Breast epithelium (tissue), 4 donors: ENCODE measurements at regions not wholly inside any gene's neighbourhood (a gene's known extent, or its start where the extent isn't known, plus 50 kb on each side); places are given as distances from the start of the nearest gene placed in this dataset.

Experiments
- DNase-seq, 2 donors: peaks; one replicate each; pipeline ENCODE4 v3.0.0-alpha.2; 2019; ENCODE audit warnings: low spot score in 2 of 2
- H3K27ac ChIP-seq, 2 donors: fragments of 200-600 bp; sonication (generic) in 1 of 2; one replicate each; pipeline ENCODE4 v1.5.1; 2016 to 2019; ENCODE audit warnings: mild to moderate bottlenecking in 1 of 2
- H3K27me3 ChIP-seq, 2 donors: fragments of 200-600 bp; sonication (generic) in 1 of 2; one replicate each; pipeline versions ENCODE4 v1.5.1 to v1.6.0; 2017 to 2019; ENCODE audit warnings: control low read depth in 1 of 2, mild to moderate bottlenecking in 1 of 2
- H3K36me3 ChIP-seq: fragments of 200-600 bp; one replicate; pipeline ENCODE4 v1.5.1; 2019
- H3K4me1 ChIP-seq, 2 donors: fragments of 200-600 bp; sonication (generic); one replicate each; pipeline ENCODE4 v1.5.1; 2016 to 2019; ENCODE audit warnings: control low read depth in 1 of 2
- H3K4me3 ChIP-seq, 3 donors: fragments of 200-600 bp; sonication (generic); 1 replicate in 2 of 3; 2 replicates in 1 of 3; pipeline ENCODE4 v1.5.1; 2016 to 2019; ENCODE audit warnings: mild to moderate bottlenecking in 3 of 3, moderate library complexity in 2 of 3
- H3K9me3 ChIP-seq, 2 donors: fragments of 200-600 bp; sonication (generic) in 1 of 2; one replicate each; pipeline ENCODE4 v1.5.1; 2016 to 2019; ENCODE audit warnings: control low read depth in 1 of 2
- CTCF ChIP-seq, 3 donors: fragments of 450-650 bp; IDR thresholded peaks; one replicate each; pipeline ENCODE4 v1.5.1; 2016 to 2017; ENCODE audit warnings: antibody characterized with exemption in 3 of 3, mild to moderate bottlenecking in 3 of 3, moderate library complexity in 3 of 3
- POLR2A ChIP-seq: fragments of 450-650 bp; IDR thresholded peaks from one replicate; pipeline ENCODE4 v1.6.1; 2016; ENCODE audit warnings: antibody characterized with exemption, mild to moderate bottlenecking, moderate library complexity
- POLR2AphosphoS5 ChIP-seq, 3 donors: sonication (generic); formaldehyde crosslinking; IDR thresholded peaks; one replicate each; pipeline ENCODE4 v1.6.1; 2017; ENCODE audit warnings: antibody characterized with exemption in 3 of 3
- intact Hi-C: fragments of 100-400 bp; cut with DNase I; formaldehyde crosslinking; loops from one replicate; pipeline ENCODE4 v1.15.1; 2023; ENCODE audit warnings: low total_unique reads

- H3K4me1 ChIP-seq, result peaks cover 0 to 3% of the 10 kb centered on the region in 2 donors
- H3K27ac ChIP-seq, result no peak overlapping the region
- no peak overlapping the region for H3K4me3 ChIP-seq
- DNase-seq, result no peak
- TF ChIP-seq POLR2AphosphoS5 (IDR thresholded peaks at IDR 0.05) (no peak), POLR2A (no peak)
- no peaks in the 10 kb centered on the region for H3K27me3 ChIP-seq
- intact Hi-C loops, result no loop called here
- no peaks in the 10 kb centered on the region for H3K36me3 ChIP-seq
- H3K9me3 ChIP-seq, result no peaks in the 10 kb centered on the region
These were observed 51.4 kb upstream of the KLF9 start for GRCh38 chr9:70465904-70466303.

GRCh38 chr9:70465398-70465797 lies 50.9 kb upstream of the KLF9 start:
- Histone ChIP-seq H3K4me3 (no peak overlapping the region), H3K27ac (no peak overlapping the region), H3K4me1 (no peaks in the 10 kb centered on the region), H3K36me3 (no peaks in the 10 kb centered on the region), H3K9me3 (no peaks in the 10 kb centered on the region), H3K27me3 (no peaks in the 10 kb centered on the region)
- intact Hi-C loops, result no loop called here
- no peak for TF ChIP-seq CTCF (IDR thresholded peaks at IDR 0.05)
- TF ChIP-seq POLR2AphosphoS5 (IDR thresholded peaks at IDR 0.05), result no peak
- TF ChIP-seq POLR2A, result no peak
- DNase-seq, result no peak
